ENCODE measurements at regions not wholly inside any gene's neighbourhood (a gene's known extent, or its start where the extent isn't known, plus 50 kb on each side); places are given as distances from the start of the nearest gene placed in this dataset.

GRCh38 chr6:84332139-84333034 lies 104.9 kb upstream of the CEP162 start:
- no peak overlapping the region for H3K4me3 ChIP-seq (replicated peaks in 1 of 3; ENCODE audit: insufficient read depth in 1 of 3, low read depth in 1 of 3, low read length in 3 of 3)
- ChIA-PET POLR2A (no interaction called here), CTCF (no interaction called here)
- BruUV-seq (replicated peaks) = no TSS peak
- no peaks in the 10 kb centered on the region for H3K9me3 ChIP-seq (replicated peaks; ENCODE audit: control insufficient read depth, insufficient read depth, low read length)
- intact Hi-C loops (cut with micrococcal nuclease) = no loop called here
- FAIRE-seq = no peak
- TF ChIP-seq GATA2 (IDR thresholded peaks at IDR 0.05; ENCODE audit: insufficient read depth, insufficient read length, low read depth, low read length) (no peak), JUN (IDR thresholded peaks at IDR 0.05; ENCODE audit: borderline replicate concordance, insufficient read depth, insufficient read length, low read depth) (no peak)
- H3K9ac ChIP-seq (replicated peaks; ENCODE audit: extremely low read depth, insufficient read depth, low read length) = no peak overlapping the region
- dilution Hi-C loops (cut with MboI; ENCODE audit: extremely low pct_ligation_motif_present, low sequenced_read_pairs) = no loop called here
- H3K79me2 ChIP-seq (ENCODE audit: control insufficient read depth, insufficient read depth, low read length) = no peaks in the 10 kb centered on the region
- no peak overlapping the region for H3K4me2 ChIP-seq (ENCODE audit: insufficient read depth, low read length)
- DNase-seq (ENCODE audit: low read depth, low spot score) = no peak
- no peak overlapping the region for H3K27ac ChIP-seq (ENCODE audit: insufficient read depth, low read depth, low read length)
- H3K27me3 ChIP-seq (ENCODE audit: control insufficient read depth in 2 of 2, insufficient read depth in 2 of 2, low read length in 2 of 2) = peaks cover 0 to 4% of the 10 kb centered on the region in 2 experiments
- H3K36me3 ChIP-seq (ENCODE audit: control insufficient read depth in 2 of 2, extremely low read depth in 1 of 2, insufficient read depth in 2 of 2, low read length in 2 of 2) = no peaks in the 10 kb centered on the region
- H2AFZ ChIP-seq (ENCODE audit: low read depth, low read length) = no peak overlapping the region
- no peaks in the 10 kb centered on the region for H3K4me1 ChIP-seq (ENCODE audit: control insufficient read depth, extremely low read depth, insufficient read depth, low read length)
- H4K20me1 ChIP-seq (replicated peaks; ENCODE audit: control insufficient read depth, extremely low read depth, insufficient read depth, low read length) = no peaks in the 10 kb centered on the region
- H3K9me1 ChIP-seq (replicated peaks; ENCODE audit: control insufficient read depth, extremely low read depth, insufficient read depth, low read length) = no peaks in the 10 kb centered on the region

- Histone ChIP-seq H3K27me3 (ENCODE audit: control insufficient read depth in 2 of 2, insufficient read depth in 2 of 2, low read length in 2 of 2) (peaks cover 0 to 4% of the 10 kb centered on the region in 2 experiments), H3K4me2 (ENCODE audit: insufficient read depth, low read length) (no peak overlapping the region), H3K4me1 (ENCODE audit: control insufficient read depth, extremely low read depth, insufficient read depth, low read length) (no peaks in the 10 kb centered on the region), H3K36me3 (ENCODE audit: control insufficient read depth in 2 of 2, extremely low read depth in 1 of 2, insufficient read depth in 2 of 2, low read length in 2 of 2) (no peaks in the 10 kb centered on the region), H3K27ac (ENCODE audit: insufficient read depth, low read depth, low read length) (no peak overlapping the region), H3K4me3 (replicated peaks in 1 of 3; ENCODE audit: insufficient read depth in 1 of 3, low read depth in 1 of 3, low read length in 3 of 3) (no peak overlapping the region), H3K9me3 (replicated peaks; ENCODE audit: control insufficient read depth, insufficient read depth, low read length) (no peaks in the 10 kb centered on the region), H3K9me1 (replicated peaks; ENCODE audit: control insufficient read depth, extremely low read depth, insufficient read depth, low read length) (no peaks in the 10 kb centered on the region), H3K9ac (replicated peaks; ENCODE audit: extremely low read depth, insufficient read depth, low read length) (no peak overlapping the region), H3K79me2 (ENCODE audit: control insufficient read depth, insufficient read depth, low read length) (no peaks in the 10 kb centered on the region), H2AFZ (ENCODE audit: low read depth, low read length) (no peak overlapping the region), H4K20me1 (replicated peaks; ENCODE audit: control insufficient read depth, extremely low read depth, insufficient read depth, low read length) (no peaks in the 10 kb centered on the region)
- dilution Hi-C loops (cut with MboI; ENCODE audit: extremely low pct_ligation_motif_present, low sequenced_read_pairs) = no loop called here
- no peak for FAIRE-seq
- TF ChIP-seq POLR2AphosphoS5 (IDR thresholded peaks at IDR 0.05; ENCODE audit: insufficient read depth, low read depth, low read length) (no peak), FOS (IDR thresholded peaks at IDR 0.05; ENCODE audit: borderline replicate concordance, insufficient read depth, low read length) (no peak)
- ChIA-PET CTCF (no interaction called here), POLR2A (no interaction called here)
- no TSS peak for BruUV-seq (replicated peaks)
- no peak for DNase-seq (ENCODE audit: low read depth, low spot score)
- intact Hi-C loops (cut with micrococcal nuclease) = no loop called here
Measured at GRCh38 chr6:84330325-84330724, 102.9 kb upstream of the CEP162 start.
